NCI-H226 (cell line): ENCODE measurements at regions not wholly inside any gene's neighbourhood (a gene's known extent, or its start where the extent isn't known, plus 50 kb on each side); places are given as distances from the start of the nearest gene placed in this dataset.
"Not testable (repeated sequence)": the region's sequence is repeated elsewhere in the genome, so short reads cannot be mapped to it uniquely, and the experiment has no call there.

Experiments used
- DNase-seq: peaks from one replicate; pipeline ENCODE4 v3.0.0-alpha.2; 2015

- DNase-seq = no peak
These were observed 169.5 kb upstream of the THBS1 start for GRCh38 chr15:39411102-39411989.

GRCh38 chr15:39413558-39413957 is 167.3 kb upstream of the THBS1 start:
- no peak for DNase-seq

GRCh38 chr15:39414201-39414600 is 166.7 kb upstream of the THBS1 start:
- no peak for DNase-seq

GRCh38 chr15:39415634-39416033 is 165.2 kb upstream of the THBS1 start:
- no peak for DNase-seq

GRCh38 chr15:39416258-39416657 is 164.6 kb upstream of the THBS1 start:
- no peak for DNase-seq

- DNase-seq = no peak
These were observed 163.3 kb upstream of the THBS1 start for GRCh38 chr15:39417366-39418134.

- no peak for DNase-seq
These were observed 161.2 kb upstream of the THBS1 start for GRCh38 chr15:39419651-39420050.

GRCh38 chr15:39420123-39420852 is 160.6 kb upstream of the THBS1 start:
- DNase-seq = not testable (repeated sequence)

- DNase-seq = not testable (repeated sequence)
These were observed 160.1 kb upstream of the THBS1 start for GRCh38 chr15:39420853-39421192.

- no peak for DNase-seq
These were observed 154.0 kb upstream of the THBS1 start for GRCh38 chr15:39426552-39427532.

- no peak for DNase-seq
These were observed 153.2 kb upstream of the THBS1 start for GRCh38 chr15:39427705-39428104.

- DNase-seq = peak; percentile 72
These were observed 151.0 kb upstream of the THBS1 start for GRCh38 chr15:39429898-39430357.

GRCh38 chr15:39430389-39430788 is 150.5 kb upstream of the THBS1 start:
- DNase-seq = no peak

- no peak for DNase-seq
These were observed 149.5 kb upstream of the THBS1 start for GRCh38 chr15:39431376-39431775.

GRCh38 chr15:39432026-39432425 is 148.9 kb upstream of the THBS1 start:
- DNase-seq = no peak

- DNase-seq = no peak
These were observed 147.9 kb upstream of the THBS1 start for GRCh38 chr15:39432912-39433348.

- DNase-seq = no peak
These were observed 147.5 kb upstream of the THBS1 start for GRCh38 chr15:39433376-39433775.

GRCh38 chr15:39434163-39434562 is 146.7 kb upstream of the THBS1 start:
- DNase-seq = no peak

- DNase-seq = no peak
These were observed 146.1 kb upstream of the THBS1 start for GRCh38 chr15:39434751-39435238.

GRCh38 chr15:39435244-39435643 is 145.6 kb upstream of the THBS1 start:
- DNase-seq = no peak

GRCh38 chr15:39438260-39438659 is 142.6 kb upstream of the THBS1 start:
- DNase-seq = no peak
